IMR-90 (cell line): ENCODE measurements at regions not wholly inside any gene's neighbourhood (a gene's known extent, or its start where the extent isn't known, plus 50 kb on each side); places are given as distances from the start of the nearest gene placed in this dataset.

Experiments used
- ATAC-seq: fragments of 200-7000 bp; cut with Tn5 transposase; 2 replicates; pipeline ENCODE4 v1.9.1; 2020; ENCODE audit warnings: low read depth, mild to moderate bottlenecking, moderate library complexity
- BruUV-seq: library from RNA; stranded (reverse); fragments of 400-500 nt; replicated peaks from 2 replicates; lab custom pipeline; 2021; lab: Mats Ljungman, UMichigan
- CTCF ChIA-PET: fragments of 300-600 bp; formaldehyde crosslinking; extraction: SDS; loops from one replicate; lab custom pipeline; 2021; ENCODE audit warnings: antibody characterized with exemption; lab: Yijun Ruan, JAX
- POLR2A ChIA-PET: fragments of 300-600 bp; sonication (Branson Sonifier 250); formaldehyde crosslinking; loops from one replicate; lab custom pipeline; 2022; ENCODE audit warnings: antibody characterized with exemption; ENCODE audit not compliant: unreplicated experiment; lab: Charles Lee
- DNase-seq: peaks from one replicate; pipeline ENCODE4 v3.0.0; 2013
- H2AFZ ChIP-seq: replicated peaks from 2 replicates; pipeline ENCODE3; 2013; ENCODE audit warnings: low read length, mild to moderate bottlenecking; ENCODE audit not compliant: poor library complexity
- H2AK5ac ChIP-seq: 2 replicates; pipeline ENCODE4 v1.6.1; 2013; ENCODE audit warnings: low read depth, low read length, inconsistent platforms
- H2AK9ac ChIP-seq: replicated peaks from 2 replicates; pipeline ENCODE3; 2013; ENCODE audit warnings: mild to moderate bottlenecking, low read depth, low read length, moderate library complexity; ENCODE audit not compliant: poor library complexity
- H2BK120ac ChIP-seq: 2 replicates; pipeline ENCODE4 v1.6.1; 2013; ENCODE audit warnings: low read depth, low read length, inconsistent platforms
- H2BK15ac ChIP-seq: 3 replicates; pipeline ENCODE4 v1.6.1; 2013; ENCODE audit warnings: low read depth, low read length, inconsistent platforms
- H2BK20ac ChIP-seq: 2 replicates; pipeline ENCODE4 v1.6.1; 2013; ENCODE audit warnings: low read depth, mild to moderate bottlenecking, inconsistent platforms, low read length, moderate library complexity
- H2BK5ac ChIP-seq: 2 replicates; pipeline ENCODE4 v1.6.1; 2013; ENCODE audit warnings: mild to moderate bottlenecking, low read depth, low read length, inconsistent platforms; ENCODE audit not compliant: poor library complexity, severe bottlenecking
- H3K14ac ChIP-seq: replicated peaks from 2 replicates; pipeline ENCODE4 v1.6.1; 2013; ENCODE audit warnings: low read depth, low read length, inconsistent platforms
- H3K18ac ChIP-seq: 2 replicates; pipeline ENCODE4 v1.6.1; 2013; ENCODE audit warnings: low read depth, low read length, control low read depth
- H3K23ac ChIP-seq: 2 replicates; pipeline ENCODE4 v1.6.1; 2013; ENCODE audit warnings: low read depth, low read length, inconsistent platforms
- H3K27ac ChIP-seq: 2 replicates; pipeline ENCODE4 v1.5.1; 2013; ENCODE audit warnings: mild to moderate bottlenecking, control low read depth, low read length; ENCODE audit not compliant: insufficient read depth
- H3K27me3 ChIP-seq: 2 replicates; pipeline ENCODE4 v1.6.1; 2013; ENCODE audit warnings: low read length; ENCODE audit not compliant: control insufficient read depth, insufficient read depth
- H3K36me3 ChIP-seq: 2 replicates; pipeline ENCODE4 v1.6.1; 2013; ENCODE audit warnings: low read length, mixed read lengths; ENCODE audit not compliant: control insufficient read depth, insufficient read depth
- H3K4ac ChIP-seq: 2 replicates; pipeline ENCODE4 v1.6.1; 2013; ENCODE audit warnings: low read depth, low read length, inconsistent platforms
- H3K4me1 ChIP-seq: 2 replicates; pipeline ENCODE4 v1.6.1; 2013; ENCODE audit warnings: low read length, mixed read lengths; ENCODE audit not compliant: control insufficient read depth, insufficient read depth
- H3K4me2 ChIP-seq: 2 replicates; pipeline ENCODE4 v1.6.1; 2013; ENCODE audit warnings: low read depth, mild to moderate bottlenecking, control low read depth, low read length, moderate library complexity
- H3K4me3 ChIP-seq: 2 replicates; pipeline ENCODE4 v1.5.1; 2013; ENCODE audit warnings: low read depth, mild to moderate bottlenecking, control low read depth, low read length, moderate library complexity; ENCODE audit not compliant: insufficient read depth
- H3K56ac ChIP-seq: 2 replicates; pipeline ENCODE4 v1.6.1; 2013; ENCODE audit warnings: low read length, inconsistent platforms; ENCODE audit not compliant: insufficient read depth; ENCODE audit errors: extremely low read depth
- H3K79me1 ChIP-seq, 2 experiments: 2 replicates each; pipeline ENCODE4 v1.6.1; 2013; ENCODE audit warnings: low read length in 2 of 2, inconsistent platforms in 1 of 2, low read depth in 1 of 2
- H3K9ac ChIP-seq: 2 replicates; pipeline ENCODE4 v1.6.1; 2013; ENCODE audit warnings: low read depth, low read length, control low read depth
- H3K9me1 ChIP-seq: 2 replicates; pipeline ENCODE4 v1.6.1; 2013; ENCODE audit warnings: low read length, inconsistent platforms; ENCODE audit not compliant: insufficient read depth
- H3K9me3 ChIP-seq: 2 replicates; pipeline ENCODE4 v1.6.1; 2013; ENCODE audit warnings: low read length; ENCODE audit not compliant: control insufficient read depth, insufficient read depth
- H4K20me1 ChIP-seq: 2 replicates; pipeline ENCODE4 v1.6.1; 2013; ENCODE audit warnings: low read length, inconsistent platforms; ENCODE audit not compliant: insufficient read depth
- H4K5ac ChIP-seq: 2 replicates; pipeline ENCODE4 v1.6.1; 2013; ENCODE audit warnings: mild to moderate bottlenecking, low read depth, low read length, control low read depth
- H4K8ac ChIP-seq, 2 experiments: 2 replicates each; pipeline ENCODE4 v1.6.1; 2013; ENCODE audit warnings: low read depth in 2 of 2, low read length in 2 of 2, control low read depth in 1 of 2, inconsistent platforms in 1 of 2
- H4K91ac ChIP-seq: 2 replicates; pipeline ENCODE4 v1.6.1; 2013; ENCODE audit warnings: low read depth, low read length, inconsistent platforms; ENCODE audit not compliant: insufficient read depth
- BHLHE40 ChIP-seq: fragments of 150-350 bp; IDR thresholded peaks from 2 replicates; pipeline ENCODE4 v1.6.1; 2016; ENCODE audit warnings: mild to moderate bottlenecking, low read depth, low read length
- CEBPB ChIP-seq: IDR thresholded peaks from 2 replicates; pipeline ENCODE4 v1.6.1; 2012; ENCODE audit warnings: low read depth, low read length, improper control_type of control experiment
- whole genome bisulfite sequencing, 2 experiments: methylation state at CpG; one replicate each; pipeline versions ENCODE4 v1.1.5 to v1.1.7; 2013; ENCODE audit warnings: missing lambda C conversion rate in 2 of 2; ENCODE audit not compliant: insufficient read length in 1 of 2; ENCODE audit errors: extremely low coverage in 2 of 2; 5-methylcytosine and 5-hydroxymethylcytosine counted together
- dilution Hi-C: fragments of 300-500 bp; cut with HindIII; formaldehyde crosslinking; loops from one replicate; pipeline ENCODE4 v1.14.3; 2018; ENCODE audit warnings: low sequenced_read_pairs; ENCODE audit not compliant: unreplicated experiment
- in situ Hi-C: fragments of 300-500 bp; cut with MboI; formaldehyde crosslinking; loops from 3 replicates; pipeline ENCODE4 v1.14.3; 2019; ENCODE audit warnings: low sequenced_read_pairs, inconsistent platforms, mixed read lengths
- intact Hi-C: fragments of 100-400 bp; cut with micrococcal nuclease; formaldehyde crosslinking; loops from 2 replicates; pipeline ENCODE4 v1.10.0; 2022

- CTCF ChIA-PET: no interaction called here
- Histone ChIP-seq H2AFZ (peak overlapping the region; percentile 21), H3K9me1 (no peaks in the 10 kb centered on the region), H3K4me3 (no peak overlapping the region), H2AK9ac (no peak overlapping the region), H4K8ac (no peak overlapping the region), H3K4ac (no peak overlapping the region), H2BK15ac (no peak overlapping the region), H3K4me1 (peaks cover 3% of the 10 kb centered on the region), H4K91ac (no peak overlapping the region), H2BK5ac (no peak overlapping the region), H2AK5ac (no peak overlapping the region), H3K27me3 (no peaks in the 10 kb centered on the region), H3K36me3 (no peaks in the 10 kb centered on the region), H3K9ac (no peak overlapping the region), H3K79me1 (no peaks in the 10 kb centered on the region), H3K27ac (no peak overlapping the region), H2BK120ac (no peak overlapping the region), H3K4me2 (no peak overlapping the region), H3K56ac (no peak overlapping the region), H3K23ac (no peak overlapping the region), H4K20me1 (no peaks in the 10 kb centered on the region), H3K9me3 (no peaks in the 10 kb centered on the region), H2BK20ac (no peak overlapping the region), H3K14ac (no peak overlapping the region), H3K18ac (no peak overlapping the region), H4K5ac (no peak overlapping the region)
- 22% methylated on average over 3 of the region's 14 CpGs; no CpG with 5 or more reads in 1 of the 2 experiments for WGBS, 2 experiments
- BruUV-seq: no TSS peak
- TF ChIP-seq BHLHE40 (no peak; the same call in 1 of the 2 replicates), CEBPB (peak; percentile 36; the same call in 1 of the 2 replicates)
- in situ Hi-C loops: no loop called here
- POLR2A ChIA-PET: no interaction called here
- DNase-seq (peak; percentile 41), ATAC-seq (no peak; the same call in 1 of the 2 replicates)
- dilution Hi-C loops: no loop called here
- intact Hi-C loops: no loop called here
Observed at GRCh38 chr5:137563646-137564397, 64.7 kb upstream of the SPOCK1 start.
